HG02610 (cell line): ENCODE measurements at regions not wholly inside any gene's neighbourhood (a gene's known extent, or its start where the extent isn't known, plus 50 kb on each side); places are given as distances from the start of the nearest gene placed in this dataset.
"Not testable (repeated sequence)": the region's sequence is repeated elsewhere in the genome, so short reads cannot be mapped to it uniquely, and the experiment has no call there.

Experiments used
- ATAC-seq: cut with Tn5 transposase; IDR thresholded peaks from one replicate; pipeline ENCODE4 v1.9.1; 2021; ENCODE audit warnings: mild to moderate bottlenecking, moderate library complexity; ENCODE audit not compliant: unreplicated experiment

GRCh38 chr12:45490232-45490881 lies 239.1 kb upstream of the ARID2 start:
- ATAC-seq = no peak

- no peak for ATAC-seq
Observed at GRCh38 chr12:45494279-45494678, 235.2 kb upstream of the ARID2 start.

GRCh38 chr12:45498645-45499044 lies 230.9 kb upstream of the ARID2 start:
- ATAC-seq = no peak

GRCh38 chr12:45502481-45503128 lies 226.9 kb upstream of the ARID2 start:
- no peak for ATAC-seq

DNA sequence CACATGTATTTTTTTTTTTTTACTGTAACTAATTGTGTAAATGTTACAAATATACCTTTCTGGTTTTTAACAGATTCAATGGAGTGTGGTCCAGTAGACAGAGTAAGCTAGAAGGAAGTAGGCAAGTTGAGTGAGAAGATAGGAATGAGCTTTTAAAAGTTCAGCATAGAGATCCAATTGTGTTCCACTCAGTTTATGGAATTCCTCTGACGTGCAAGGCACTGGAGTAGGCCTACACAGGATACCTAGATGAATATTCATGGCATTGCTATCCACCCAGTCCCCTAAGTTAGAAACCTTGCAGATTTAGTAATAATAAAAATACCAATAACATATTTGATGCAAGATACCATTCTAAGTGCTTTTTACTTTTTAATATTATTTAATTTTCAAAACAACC lies 225.6 kb upstream of the ARID2 start:
- no peak for ATAC-seq

- ATAC-seq = no peak
Observed at GRCh38 chr12:45504316-45505010, 225.0 kb upstream of the ARID2 start.

GRCh38 chr12:45509187-45509586 lies 220.3 kb upstream of the ARID2 start:
- ATAC-seq = peak; percentile 65

GRCh38 chr12:45509621-45510020 lies 219.9 kb upstream of the ARID2 start:
- ATAC-seq = no peak

DNA sequence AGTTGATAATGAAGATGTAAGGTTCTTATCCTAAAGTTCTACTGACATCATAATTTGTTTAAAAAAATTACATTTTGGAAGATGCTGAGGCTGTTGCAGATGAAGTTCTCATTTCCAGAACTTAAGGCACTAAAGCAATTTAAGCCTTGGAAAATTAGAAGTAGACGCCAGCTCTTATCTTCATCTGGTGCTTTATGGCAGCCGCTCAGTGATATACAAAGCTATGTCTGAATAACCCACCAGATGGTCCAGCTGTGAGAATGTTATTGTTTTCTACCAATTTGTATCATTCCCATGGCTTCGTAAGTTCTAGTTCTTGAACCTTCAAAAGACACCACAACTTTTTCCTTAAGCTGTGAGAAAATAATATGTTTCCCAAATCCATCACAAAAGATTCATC lies 212.1 kb upstream of the ARID2 start:
- no peak for ATAC-seq

- peak; percentile 50 for ATAC-seq
Observed at GRCh38 chr12:45518291-45519235, 210.9 kb upstream of the ARID2 start.

- ATAC-seq = no peak
Observed at GRCh38 chr12:45522227-45522626, 207.3 kb upstream of the ARID2 start.

DNA sequence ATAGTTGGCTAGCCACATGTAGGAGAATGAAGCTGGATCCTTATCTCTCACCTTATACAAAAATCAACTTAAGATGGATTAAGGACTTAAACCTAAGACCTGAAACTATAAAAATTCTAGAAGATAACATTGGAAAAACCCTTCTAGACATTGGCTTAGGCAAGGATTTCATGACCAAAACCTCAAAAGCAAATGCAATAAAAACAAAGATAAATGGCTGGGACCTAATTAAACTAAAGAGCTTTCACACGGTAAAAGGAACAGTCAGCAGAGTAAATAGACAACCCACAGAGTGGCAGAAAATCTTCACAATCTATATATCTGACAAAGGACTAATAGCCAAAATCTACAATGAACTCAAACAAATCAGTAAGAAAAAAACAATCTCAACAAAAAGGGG lies 202.7 kb upstream of the ARID2 start:
- not testable (repeated sequence) for ATAC-seq

- no peak for ATAC-seq
Observed at GRCh38 chr12:45532113-45532512, 197.4 kb upstream of the ARID2 start.

- no peak for ATAC-seq
Observed at GRCh38 chr12:45535610-45536180, 193.8 kb upstream of the ARID2 start.

- no peak for ATAC-seq
Observed at GRCh38 chr12:45536284-45536683, 193.2 kb upstream of the ARID2 start.

- ATAC-seq = no peak
Observed at GRCh38 chr12:45540661-45541341, 188.7 kb upstream of the ARID2 start.

DNA sequence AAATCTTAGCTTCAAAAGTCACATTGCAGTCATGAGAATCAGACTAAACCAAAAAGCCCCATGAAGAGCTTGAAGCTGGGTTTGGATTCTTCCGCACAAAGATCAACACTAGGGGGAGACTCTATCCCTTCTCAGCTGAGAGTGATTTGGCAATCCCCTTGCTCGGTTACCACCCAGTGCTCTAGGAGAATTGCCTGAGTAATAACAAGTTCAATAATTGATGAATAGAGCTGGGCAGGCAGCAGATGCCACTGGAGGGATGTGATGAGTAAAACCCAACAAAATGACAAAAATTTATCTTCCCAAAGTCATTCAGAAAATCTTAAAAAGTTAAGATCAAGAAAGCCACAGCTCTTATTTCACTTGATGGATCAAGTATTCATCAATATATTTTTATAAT lies 185.6 kb upstream of the ARID2 start:
- peak; percentile 93 for ATAC-seq

DNA sequence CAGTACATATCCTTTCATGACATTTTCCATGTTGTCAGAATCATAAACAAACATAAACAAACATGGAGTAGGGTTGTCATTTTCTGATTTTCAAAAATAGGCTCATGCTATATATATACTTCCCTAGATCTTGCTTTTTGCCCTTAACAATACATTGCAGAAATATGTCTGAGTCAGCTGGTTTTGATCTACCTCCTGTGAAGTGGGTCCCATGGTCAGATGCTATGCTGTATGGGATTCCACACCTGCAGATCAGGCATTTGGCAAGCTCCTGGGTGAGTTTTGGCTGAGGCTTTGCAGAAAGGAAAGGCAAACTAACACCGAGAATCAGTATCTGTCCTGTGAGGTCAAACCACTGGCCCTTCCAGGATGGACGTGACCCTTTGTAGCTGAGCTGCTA lies 183.0 kb upstream of the ARID2 start:
- ATAC-seq = no peak

- no peak for ATAC-seq
Observed at GRCh38 chr12:45547132-45547531, 182.4 kb upstream of the ARID2 start.

GRCh38 chr12:45547822-45548221 lies 181.7 kb upstream of the ARID2 start:
- no peak for ATAC-seq
